ENCODE measurements at regions not wholly inside any gene's neighbourhood (a gene's known extent, or its start where the extent isn't known, plus 50 kb on each side); places are given as distances from the start of the nearest gene placed in this dataset.
"Not testable (repeated sequence)": the region's sequence is repeated elsewhere in the genome, so short reads cannot be mapped to it uniquely, and the experiment has no call there.

GRCh38 chr10:30534465-30535144 is 94.9 kb downstream of the LYZL2 start:
- DNase-seq (ENCODE audit: low read depth in 4 of 4, low spot score in 3 of 4), result peak; percentile 39 to 66 (median 62)

- DNase-seq (ENCODE audit: low read depth in 4 of 4, low spot score in 3 of 4), result no peak
Observed at GRCh38 chr10:30531751-30532530, 97.6 kb downstream of the LYZL2 start.

- no peak for DNase-seq (ENCODE audit: low read depth in 4 of 4, low spot score in 3 of 4)
Observed at GRCh38 chr10:30529373-30529998, 95.5 kb downstream of the MAP3K8 start.

GRCh38 chr10:30528429-30528786 is 94.4 kb downstream of the MAP3K8 start:
- no peak for DNase-seq (ENCODE audit: low read depth in 4 of 4, low spot score in 3 of 4)

- DNase-seq (ENCODE audit: low read depth in 4 of 4, low spot score in 3 of 4), result no peak
Observed at GRCh38 chr10:30527623-30528428, 93.8 kb downstream of the MAP3K8 start.

GRCh38 chr10:30522661-30523078 is 88.7 kb downstream of the MAP3K8 start:
- not testable (repeated sequence) for DNase-seq (ENCODE audit: low read depth in 4 of 4, low spot score in 3 of 4)

GRCh38 chr10:30518907-30519306 is 84.9 kb downstream of the MAP3K8 start:
- no peak for DNase-seq (ENCODE audit: low read depth in 4 of 4, low spot score in 3 of 4)

Data from left renal pelvis (tissue), 4 donors.